Keratinocyte (primary cell): ENCODE measurements at regions not wholly inside any gene's neighbourhood (a gene's known extent, or its start where the extent isn't known, plus 50 kb on each side); places are given as distances from the start of the nearest gene placed in this dataset.

Experiments used
- DNase-seq: peaks from one replicate; pipeline ENCODE4 v3.0.0-alpha.2; 2011; ENCODE audit warnings: low read depth, missing footprints, low spot score
- FAIRE-seq: peaks from 2 replicates; lab custom pipeline; 2011; peaks lifted over from hg19 to GRCh38; lab: Jason Lieb, UNC
- H2AFZ ChIP-seq: 2 replicates; pipeline ENCODE4 v1.6.0; 2012; ENCODE audit warnings: low read length, control low read depth, inconsistent platforms; ENCODE audit not compliant: control insufficient read depth
- H3K27ac ChIP-seq: 2 replicates; pipeline ENCODE4 v1.5.1; 2011; ENCODE audit warnings: low read length; ENCODE audit not compliant: control insufficient read depth, insufficient read depth
- H3K27me3 ChIP-seq: 3 replicates; pipeline ENCODE4 v1.6.0; 2011; ENCODE audit warnings: low read length; ENCODE audit not compliant: control insufficient read depth, insufficient read depth; ENCODE audit errors: extremely low read depth
- H3K36me3 ChIP-seq, 2 experiments: 2 replicates in 1 of 2; 3 replicates in 1 of 2; pipeline ENCODE4 v1.5.1; 2011; ENCODE audit warnings: low read length in 2 of 2, mild to moderate bottlenecking in 1 of 2; ENCODE audit not compliant: control insufficient read depth in 2 of 2, insufficient read depth in 2 of 2; ENCODE audit errors: extremely low read depth in 1 of 2
- H3K4me1 ChIP-seq: 3 replicates; pipeline ENCODE4 v1.5.1; 2011; ENCODE audit warnings: low read length; ENCODE audit not compliant: control insufficient read depth, insufficient read depth; ENCODE audit errors: extremely low read depth
- H3K4me2 ChIP-seq: 3 replicates; pipeline ENCODE4 v1.6.0; 2011; ENCODE audit warnings: low read depth, low read length; ENCODE audit not compliant: control insufficient read depth, insufficient read depth; ENCODE audit errors: extremely low read depth
- H3K4me3 ChIP-seq, 3 experiments: fragments of 200-600 bp in 1 of 3; sonication (generic) in 1 of 3; 2 replicates in 2 of 3; 3 replicates in 1 of 3; pipeline ENCODE4 v1.5.1; 2011 to 2016; ENCODE audit warnings: low read length in 3 of 3, mild to moderate bottlenecking in 3 of 3, control low read depth in 2 of 3, inconsistent platforms in 1 of 3, low read depth in 1 of 3, mixed read lengths in 1 of 3, mixed run types in 1 of 3, moderate library complexity in 1 of 3; ENCODE audit not compliant: control insufficient read depth in 2 of 3, insufficient read depth in 2 of 3; ENCODE audit errors: extremely low read depth in 1 of 3
- H3K79me2 ChIP-seq: 2 replicates; pipeline ENCODE4 v1.6.0; 2012; ENCODE audit warnings: low read length; ENCODE audit not compliant: control insufficient read depth, insufficient read depth
- H3K9ac ChIP-seq: 3 replicates; pipeline ENCODE4 v1.6.0; 2011; ENCODE audit warnings: low read length; ENCODE audit not compliant: control insufficient read depth, insufficient read depth; ENCODE audit errors: extremely low read depth
- H3K9me1 ChIP-seq: 3 replicates; pipeline ENCODE4 v1.6.0; 2011; ENCODE audit warnings: low read length; ENCODE audit not compliant: control insufficient read depth, insufficient read depth; ENCODE audit errors: extremely low read depth
- H3K9me3 ChIP-seq: 2 replicates; pipeline ENCODE4 v1.5.1; 2012; ENCODE audit warnings: low read depth, low read length; ENCODE audit not compliant: control insufficient read depth
- H4K20me1 ChIP-seq: 3 replicates; pipeline ENCODE4 v1.6.0; 2011; ENCODE audit warnings: low read length; ENCODE audit not compliant: control insufficient read depth, insufficient read depth; ENCODE audit errors: extremely low read depth
- CTCF ChIP-seq, 3 experiments: IDR thresholded peaks in 1 of 3; conservative IDR thresholded peaks in 1 of 3; optimal IDR thresholded peaks in 1 of 3; 2 replicates in 2 of 3; 3 replicates in 1 of 3; pipeline versions ENCODE3 to v1.5.1; 2011; ENCODE audit warnings: low read length in 3 of 3, mild to moderate bottlenecking in 3 of 3, moderate library complexity in 2 of 3, control low read depth in 1 of 3, inconsistent platforms in 1 of 3; ENCODE audit not compliant: insufficient read depth in 2 of 3; ENCODE audit errors: extremely low read depth in 1 of 3
- EZH2 ChIP-seq: IDR thresholded peaks from one replicate; pipeline ENCODE4 v1.6.1; 2012; ENCODE audit warnings: inconsistent platforms, mild to moderate bottlenecking, low read length, moderate library complexity
- dilution Hi-C: fragments of 300-500 bp; cut with MboI; formaldehyde crosslinking; loops from one replicate; pipeline ENCODE4 v1.7.0; 2020; ENCODE audit warnings: low sequenced_read_pairs; ENCODE audit not compliant: extremely low pct_ligation_motif_present

- dilution Hi-C loops, result no loop called here
- Histone ChIP-seq H3K4me2 (no peak overlapping the region), H3K4me1 (no peaks in the 10 kb centered on the region), H3K9ac (no peak overlapping the region), H3K4me3 (no peak overlapping the region), H3K9me3 (peaks cover 2% of the 10 kb centered on the region), H3K27me3 (no peaks in the 10 kb centered on the region), H3K9me1 (no peaks in the 10 kb centered on the region), H2AFZ (no peak overlapping the region), H4K20me1 (no peaks in the 10 kb centered on the region), H3K79me2 (no peaks in the 10 kb centered on the region), H3K27ac (no peak overlapping the region), H3K36me3 (no peaks in the 10 kb centered on the region)
- FAIRE-seq (no peak), DNase-seq (no peak)
- TF ChIP-seq CTCF (optimal IDR thresholded peaks at IDR 0.05 in 1 of 3, IDR thresholded peaks at IDR 0.05 in 1 of 3, conservative IDR thresholded peaks at IDR 0.05 in 1 of 3; ENCODE audit: extremely low read depth in 1 of 3, insufficient read depth in 2 of 3, low read length in 3 of 3) (no peak), EZH2 (no peak)
Observed at GRCh38 chr5:159605585-159605984, 275.3 kb upstream of the IL12B start.

GRCh38 chr5:159609359-159609758 lies 279.1 kb upstream of the IL12B start:
- dilution Hi-C loops, result no loop called here
- H3K4me2 ChIP-seq, result no peak overlapping the region
- H3K4me3 ChIP-seq, result no peak overlapping the region
- no peaks in the 10 kb centered on the region for H3K4me1 ChIP-seq
- H3K9ac ChIP-seq, result no peak overlapping the region
- DNase-seq (no peak), FAIRE-seq (no peak)
- H3K9me3 ChIP-seq, result no peaks in the 10 kb centered on the region
- H3K27ac ChIP-seq, result no peak overlapping the region
- H3K36me3 ChIP-seq, result no peaks in the 10 kb centered on the region
- no peak for TF ChIP-seq EZH2
- no peak for TF ChIP-seq CTCF (optimal IDR thresholded peaks at IDR 0.05 in 1 of 3, IDR thresholded peaks at IDR 0.05 in 1 of 3, conservative IDR thresholded peaks at IDR 0.05 in 1 of 3; ENCODE audit: extremely low read depth in 1 of 3, insufficient read depth in 2 of 3, low read length in 3 of 3)
- H3K27me3 ChIP-seq, result no peaks in the 10 kb centered on the region
- no peaks in the 10 kb centered on the region for H3K9me1 ChIP-seq
- no peaks in the 10 kb centered on the region for H4K20me1 ChIP-seq
- no peaks in the 10 kb centered on the region for H3K79me2 ChIP-seq
- H2AFZ ChIP-seq, result no peak overlapping the region
